H1 (cell line): ENCODE measurements at regions not wholly inside any gene's neighbourhood (a gene's known extent, or its start where the extent isn't known, plus 50 kb on each side); places are given as distances from the start of the nearest gene placed in this dataset.

Source experiments
- CTCF ChIA-PET: fragments of 300-600 bp; sonication (Branson Sonifier 250); formaldehyde crosslinking; loops from one replicate; lab custom pipeline; 2021; ENCODE audit not compliant: partially characterized antibody; lab: Charles Lee
- POLR2A ChIA-PET: fragments of 300-600 bp; sonication (Branson Sonifier 250); formaldehyde crosslinking; loops from one replicate; lab custom pipeline; 2021; ENCODE audit warnings: inconsistent platforms; ENCODE audit not compliant: partially characterized antibody; lab: Charles Lee
- DNase-seq, 2 experiments: peaks; one replicate each; pipeline versions ENCODE4 v3.0.0 to v3.0.0-alpha.2; 2010 to 2022; ENCODE audit warnings: low spot score in 2 of 2, low read depth in 1 of 2, mixed read lengths in 1 of 2
- FAIRE-seq: peaks from 2 replicates; lab custom pipeline; 2011; peaks lifted over from hg19 to GRCh38; lab: Jason Lieb, UNC
- H2AFZ ChIP-seq: 2 replicates; pipeline ENCODE4 v1.8.1; 2012; ENCODE audit warnings: low read length, inconsistent platforms
- H2AK5ac ChIP-seq: 2 replicates; pipeline ENCODE4 v1.6.1; 2013; ENCODE audit warnings: low read depth, low read length
- H2BK120ac ChIP-seq: replicated peaks from 2 replicates; pipeline ENCODE3; 2013; ENCODE audit warnings: low read depth, low read length, inconsistent platforms
- H2BK12ac ChIP-seq: 2 replicates; pipeline ENCODE4 v1.6.1; 2013; ENCODE audit warnings: low read depth, low read length
- H2BK15ac ChIP-seq: 2 replicates; pipeline ENCODE4 v1.6.1; 2013; ENCODE audit warnings: low read length
- H2BK20ac ChIP-seq: 2 replicates; pipeline ENCODE4 v1.6.1; 2013; ENCODE audit warnings: low read length
- H2BK5ac ChIP-seq: 2 replicates; pipeline ENCODE4 v1.6.1; 2013; ENCODE audit warnings: low read depth, low read length
- H3K14ac ChIP-seq: 2 replicates; pipeline ENCODE4 v1.6.1; 2013; ENCODE audit warnings: inconsistent platforms; ENCODE audit not compliant: insufficient read length
- H3K18ac ChIP-seq: 2 replicates; pipeline ENCODE4 v1.6.1; 2013; ENCODE audit warnings: low read length; ENCODE audit errors: extremely low read depth
- H3K23ac ChIP-seq: 2 replicates; pipeline ENCODE4 v1.6.1; 2013; ENCODE audit warnings: inconsistent platforms; ENCODE audit not compliant: insufficient read length
- H3K23me2 ChIP-seq: 2 replicates; pipeline ENCODE4 v1.6.1; 2013; ENCODE audit warnings: low read depth, low read length
- H3K27ac ChIP-seq: 2 replicates; pipeline ENCODE4 v1.6.1; 2011; ENCODE audit warnings: low read depth, low read length, inconsistent platforms
- H3K27me3 ChIP-seq, 4 experiments: replicated peaks in 1 of 4; 1 replicate in 1 of 4; 2 replicates in 3 of 4; pipeline versions ENCODE4 v1.6.1 to v1.8.1; 2011 to 2013; ENCODE audit warnings: low read length in 3 of 4, mild to moderate bottlenecking in 3 of 4, inconsistent platforms in 2 of 4, mixed read lengths in 2 of 4, moderate library complexity in 1 of 4; ENCODE audit not compliant: control insufficient read depth in 3 of 4, insufficient read depth in 3 of 4; ENCODE audit errors: extremely low read depth in 1 of 4
- H3K36me3 ChIP-seq, 4 experiments: 2 replicates each; pipeline versions ENCODE4 v1.6.1 to v1.8.1; 2011 to 2013; ENCODE audit warnings: mild to moderate bottlenecking in 4 of 4, low read length in 3 of 4, moderate library complexity in 2 of 4, control low read depth in 1 of 4, inconsistent platforms in 1 of 4; ENCODE audit not compliant: insufficient read depth in 4 of 4, control insufficient read depth in 2 of 4
- H3K4ac ChIP-seq: replicated peaks from 2 replicates; pipeline ENCODE3; 2013; ENCODE audit warnings: low read length, low read depth, mixed read lengths, inconsistent platforms; ENCODE audit not compliant: insufficient read length
- H3K4me1 ChIP-seq, 4 experiments: replicated peaks in 1 of 4; 1 replicate in 1 of 4; 2 replicates in 3 of 4; pipeline versions ENCODE4 v1.6.1 to v1.8.1; 2011 to 2013; ENCODE audit warnings: low read length in 3 of 4, inconsistent platforms in 2 of 4, mixed read lengths in 1 of 4; ENCODE audit not compliant: insufficient read depth in 4 of 4, control insufficient read depth in 3 of 4
- H3K4me2 ChIP-seq, 2 experiments: 2 replicates each; pipeline versions ENCODE4 v1.6.1 to v1.8.1; 2011 to 2013; ENCODE audit warnings: low read depth in 2 of 2, low read length in 2 of 2, control low read depth in 1 of 2, inconsistent platforms in 1 of 2, mild to moderate bottlenecking in 1 of 2; ENCODE audit not compliant: insufficient read depth in 1 of 2
- H3K4me3 ChIP-seq, 4 experiments: fragments of 200-600, 300-600 bp in 1 of 4; sonication (generic), shearing (Covaris generic), sonication (Bioruptor Twin) in 1 of 4; 2 replicates each; pipeline versions ENCODE4 v1.5.1 to v1.8.1; 2011 to 2016; ENCODE audit warnings: low read length in 4 of 4, low read depth in 3 of 4, control low read depth in 2 of 4, inconsistent platforms in 2 of 4, mild to moderate bottlenecking in 2 of 4, mixed read lengths in 1 of 4, moderate library complexity in 1 of 4; ENCODE audit not compliant: insufficient read depth in 2 of 4; ENCODE audit errors: extremely low read depth in 1 of 4
- H3K56ac ChIP-seq: replicated peaks from 2 replicates; pipeline ENCODE3; 2013; ENCODE audit warnings: low read depth, mild to moderate bottlenecking, mixed read lengths, low read length, inconsistent platforms; ENCODE audit not compliant: insufficient read length
- H3K79me1 ChIP-seq: 2 replicates; pipeline ENCODE4 v1.6.1; 2013; ENCODE audit warnings: low read depth, low read length, control low read depth
- H3K79me2 ChIP-seq, 2 experiments: 2 replicates each; pipeline versions ENCODE4 v1.6.1 to v1.8.1; 2012 to 2013; ENCODE audit warnings: low read length in 2 of 2, mild to moderate bottlenecking in 2 of 2, inconsistent platforms in 1 of 2; ENCODE audit not compliant: insufficient read depth in 2 of 2, control insufficient read depth in 1 of 2
- H3K9ac ChIP-seq, 4 experiments: replicated peaks in 1 of 4; 1 replicate in 1 of 4; 2 replicates in 3 of 4; pipeline versions ENCODE4 v1.6.1 to v1.8.1; 2011 to 2013; ENCODE audit warnings: low read depth in 3 of 4, low read length in 3 of 4, control low read depth in 2 of 4, mild to moderate bottlenecking in 2 of 4, moderate library complexity in 2 of 4, inconsistent platforms in 1 of 4; ENCODE audit errors: extremely low read depth in 1 of 4
- H3K9me3 ChIP-seq, 2 experiments: 2 replicates each; pipeline versions ENCODE4 v1.6.1 to v1.8.1; 2012 to 2013; ENCODE audit warnings: mild to moderate bottlenecking in 2 of 2, moderate library complexity in 2 of 2, control low read depth in 1 of 2, inconsistent platforms in 1 of 2, low read depth in 1 of 2, low read length in 1 of 2, mixed read lengths in 1 of 2; ENCODE audit not compliant: insufficient read depth in 2 of 2
- H4K20me1 ChIP-seq, 2 experiments: replicated peaks in 1 of 2; 2 replicates each; pipeline versions ENCODE3 to v1.8.1; 2011 to 2013; ENCODE audit warnings: inconsistent platforms in 2 of 2, low read length in 2 of 2, mild to moderate bottlenecking in 1 of 2; ENCODE audit not compliant: insufficient read depth in 2 of 2, control insufficient read depth in 1 of 2
- H4K5ac ChIP-seq: 2 replicates; pipeline ENCODE4 v1.6.1; 2013; ENCODE audit warnings: low read length, low read depth, mixed read lengths, inconsistent platforms; ENCODE audit not compliant: insufficient read length
- H4K8ac ChIP-seq: 2 replicates; pipeline ENCODE4 v1.8.0; 2013; ENCODE audit warnings: mild to moderate bottlenecking, moderate library complexity, low read length, inconsistent platforms; ENCODE audit not compliant: insufficient read depth; ENCODE audit errors: extremely low read depth
- H4K91ac ChIP-seq: replicated peaks from 2 replicates; pipeline ENCODE3; 2013; ENCODE audit warnings: low read length, mixed read lengths, inconsistent platforms; ENCODE audit not compliant: insufficient read length
- CBX8 ChIP-seq: fragments of 300-800, 300-1000 bp; sonication (generic); IDR thresholded peaks from 2 replicates; pipeline ENCODE4 v1.7.1; 2016; ENCODE audit warnings: low read depth, low read length, borderline replicate concordance
- EGR1 ChIP-seq: IDR thresholded peaks from 2 replicates; pipeline ENCODE4 v1.6.1; 2011; ENCODE audit warnings: low read depth, low read length, borderline replicate concordance
- POLR2AphosphoS5 ChIP-seq: IDR thresholded peaks from 2 replicates; pipeline ENCODE4 v1.6.1; 2011; ENCODE audit warnings: low read depth, low read length
- TAF7 ChIP-seq: optimal IDR thresholded peaks from 2 replicates; pipeline ENCODE3; 2011; ENCODE audit warnings: low read depth, mild to moderate bottlenecking, inconsistent platforms, low read length, moderate library complexity, borderline replicate concordance
- WGBS, 2 experiments: shearing (Covaris generic) in 1 of 2; methylation state at CpG; one replicate each; pipeline versions ENCODE4 v1.1.6 to v1.1.7; 2013 to 2015; ENCODE audit warnings: low lambda C conversion rate in 2 of 2, mixed read lengths in 2 of 2, inconsistent platforms in 1 of 2, low coverage in 1 of 2, missing lambda C conversion rate in 1 of 2; ENCODE audit not compliant: insufficient replicate concordance in 2 of 2, insufficient coverage in 1 of 2, insufficient read length in 1 of 2; ENCODE audit errors: extremely low coverage in 1 of 2, missing lambda C conversion rate in 1 of 2; 5-methylcytosine and 5-hydroxymethylcytosine counted together

GRCh38 chr7:49174396-49174795, 250.0 kb downstream of the CDC14C start:
- Histone ChIP-seq H3K18ac (no peak overlapping the region), H3K79me1 (no peaks in the 10 kb centered on the region), H2BK20ac (no peak overlapping the region), H3K9ac (no peak overlapping the region), H2BK120ac (no peak overlapping the region), H3K23me2 (no peaks in the 10 kb centered on the region), H3K27me3 (no peaks in the 10 kb centered on the region), H2AFZ (no peak overlapping the region), H4K8ac (no peak overlapping the region), H4K20me1 (no peaks in the 10 kb centered on the region), H3K79me2 (no peaks in the 10 kb centered on the region), H3K36me3 (no peaks in the 10 kb centered on the region), H4K91ac (no peak overlapping the region), H2BK12ac (no peak overlapping the region), H3K4me3 (no peak overlapping the region), H3K4ac (no peak overlapping the region), H3K56ac (no peak overlapping the region)
- no peak for DNase-seq
- FAIRE-seq: no peak
- POLR2A ChIA-PET: no interaction called here
- TF ChIP-seq POLR2AphosphoS5 (no peak), EGR1 (no peak), CBX8 (no peak), TAF7 (no peak)
- TF ChIP-seq, all 59 proteins: peak for 0
- no peak overlapping the region for H3K4me2 ChIP-seq
- no peak overlapping the region for H3K23ac ChIP-seq
- H4K5ac ChIP-seq: no peak overlapping the region
- H3K9me3 ChIP-seq: no peaks in the 10 kb centered on the region
- H3K14ac ChIP-seq: no peak overlapping the region
- H3K27ac ChIP-seq: no peak overlapping the region
- no peak overlapping the region for H2AK5ac ChIP-seq
- 92% methylated on average over 2 of the region's 2 CpGs; no CpG with 5 or more reads in 1 of the 2 experiments for WGBS, 2 experiments
- H3K4me1 ChIP-seq: no peaks in the 10 kb centered on the region
- CTCF ChIA-PET: no interaction called here
- no peak overlapping the region for H2BK5ac ChIP-seq
- no peak overlapping the region for H2BK15ac ChIP-seq
